ENCODE measurements at regions not wholly inside any gene's neighbourhood (a gene's known extent, or its start where the extent isn't known, plus 50 kb on each side); places are given as distances from the start of the nearest gene placed in this dataset.
A peak's percentile ranks its signal among the peaks of the same experiment; 100 is the strongest.
"Not testable (repeated sequence)": the region's sequence is repeated elsewhere in the genome, so short reads cannot be mapped to it uniquely, and the experiment has no call there.

- no peak for DNase-seq (ENCODE audit: low read depth, low spot score)
Observed at GRCh38 chr13:38002606-38003005, 133.0 kb upstream of the TRPC4 start.

- no peak for DNase-seq (ENCODE audit: low read depth, low spot score)
Observed at GRCh38 chr13:37997641-37998040, 128.1 kb upstream of the TRPC4 start.

- peak; percentile 42 for DNase-seq (ENCODE audit: low read depth, low spot score)
Observed at GRCh38 chr13:37995092-37995491, 125.5 kb upstream of the TRPC4 start.

- DNase-seq (ENCODE audit: low read depth, low spot score), result no peak
Observed at GRCh38 chr13:37986811-37987210, 117.2 kb upstream of the TRPC4 start.

GRCh38 chr13:37985281-37985680 is 115.7 kb upstream of the TRPC4 start:
- DNase-seq (ENCODE audit: low read depth, low spot score), result no peak

DNA sequence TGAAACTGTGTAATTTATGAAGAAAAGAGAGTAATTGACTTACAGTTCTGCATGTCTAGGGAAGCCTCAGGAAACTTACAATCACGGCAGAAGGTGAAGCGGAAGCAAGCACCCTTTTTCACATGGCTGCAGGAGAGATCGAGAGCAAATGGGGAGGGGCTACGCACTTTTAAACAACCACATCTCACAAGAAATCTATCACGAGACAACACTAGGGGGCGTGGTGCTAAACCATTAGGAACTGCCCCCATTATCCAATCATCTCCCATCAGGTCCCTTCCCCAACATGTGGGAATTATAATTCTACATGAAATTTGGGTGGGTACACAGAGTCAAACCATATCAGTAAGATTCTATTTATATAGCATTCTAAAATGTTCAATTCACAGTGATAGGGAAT is 114.8 kb upstream of the TRPC4 start:
- no peak for DNase-seq (ENCODE audit: low read depth, low spot score)

DNA sequence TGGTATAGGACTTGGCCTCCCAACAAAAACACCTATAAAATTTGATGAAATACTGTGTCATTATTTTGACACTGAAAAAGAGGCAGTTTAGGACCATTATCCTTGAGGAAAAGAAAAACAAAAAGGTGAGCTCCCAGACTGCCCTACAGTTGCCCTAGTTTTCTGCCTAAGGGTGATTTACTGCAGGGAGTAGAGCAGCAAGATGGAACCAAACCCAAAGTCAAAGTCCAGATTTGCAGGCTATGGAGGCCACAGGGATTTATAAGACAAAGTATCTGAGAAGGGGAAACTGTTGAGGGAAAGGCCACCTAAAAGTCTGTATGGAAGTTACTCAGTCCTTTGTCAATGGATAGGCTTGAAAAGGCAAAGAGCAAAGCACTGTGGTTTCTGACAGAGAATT is 112.4 kb upstream of the TRPC4 start:
- no peak for DNase-seq (ENCODE audit: low read depth, low spot score)

GRCh38 chr13:37978680-37979079 is 109.1 kb upstream of the TRPC4 start:
- no peak for DNase-seq (ENCODE audit: low read depth, low spot score)

DNA sequence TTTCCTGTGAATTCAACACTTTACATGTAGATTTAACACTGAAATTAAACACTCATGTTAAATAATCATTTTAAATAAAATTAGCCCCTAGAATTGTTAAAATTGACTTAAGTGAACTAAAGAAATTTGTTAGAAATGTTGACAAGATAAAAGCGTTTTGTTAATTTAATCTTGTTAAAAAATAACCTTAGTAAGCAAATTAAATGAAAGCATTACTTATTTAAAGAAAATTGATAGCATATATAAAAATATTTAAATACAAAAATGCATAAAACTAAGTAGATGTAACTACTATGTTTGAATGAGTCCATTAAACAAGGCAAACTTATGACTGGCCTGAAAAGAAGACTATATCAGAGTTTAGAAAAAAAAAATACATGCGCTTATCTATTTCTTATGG is 99.0 kb upstream of the TRPC4 start:
- no peak for DNase-seq (ENCODE audit: low read depth, low spot score)

- DNase-seq (ENCODE audit: low read depth, low spot score), result no peak
Observed at GRCh38 chr13:37966266-37966665, 96.7 kb upstream of the TRPC4 start.

GRCh38 chr13:37960427-37960826 is 90.9 kb upstream of the TRPC4 start:
- DNase-seq (ENCODE audit: low read depth, low spot score), result no peak

- DNase-seq (ENCODE audit: low read depth, low spot score), result no peak
Observed at GRCh38 chr13:37959284-37959683, 89.7 kb upstream of the TRPC4 start.

DNA sequence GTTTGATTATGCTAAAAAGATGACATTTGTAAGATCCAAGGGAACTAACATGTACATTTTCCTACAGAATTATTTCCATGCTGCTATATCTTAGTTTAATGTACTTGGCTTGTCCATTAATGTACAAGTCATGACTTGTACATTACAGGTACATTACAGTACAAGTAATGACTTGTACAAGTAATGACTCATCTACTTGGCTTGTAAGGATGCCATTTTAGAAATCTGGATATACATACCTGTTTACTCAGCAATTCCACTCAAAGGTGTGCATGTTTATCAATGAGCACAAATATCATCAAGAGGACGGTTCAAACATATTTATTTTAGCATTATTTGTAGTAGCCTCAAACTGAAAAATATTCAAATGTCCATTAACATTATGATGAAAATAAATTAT is 87.0 kb upstream of the TRPC4 start:
- DNase-seq (ENCODE audit: low read depth, low spot score), result no peak

DNA sequence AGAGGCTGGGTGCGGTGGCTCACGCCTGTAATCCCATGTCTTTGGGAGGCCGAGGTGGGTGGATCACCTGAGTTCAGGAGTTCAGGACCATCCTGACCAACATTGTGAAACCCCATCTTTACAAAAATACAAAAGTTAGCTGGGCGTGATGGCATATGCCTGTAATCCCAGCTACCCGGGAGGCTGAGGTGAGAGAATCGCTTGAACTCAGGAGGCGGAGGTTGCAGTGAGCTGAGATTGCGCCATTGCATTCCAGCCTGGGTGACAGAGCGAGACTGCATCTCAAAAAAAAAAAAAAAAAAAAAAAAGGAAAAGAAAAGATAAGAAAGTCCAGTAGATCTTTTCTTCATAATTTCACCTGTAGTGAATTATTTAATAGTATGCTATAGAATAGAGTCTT is 85.0 kb upstream of the TRPC4 start:
- not testable (repeated sequence) for DNase-seq (ENCODE audit: low read depth, low spot score)

GRCh38 chr13:37954191-37954590 is 84.6 kb upstream of the TRPC4 start:
- DNase-seq (ENCODE audit: low read depth, low spot score), result no peak

GRCh38 chr13:37953696-37954095 is 84.1 kb upstream of the TRPC4 start:
- no peak for DNase-seq (ENCODE audit: low read depth, low spot score)

DNA sequence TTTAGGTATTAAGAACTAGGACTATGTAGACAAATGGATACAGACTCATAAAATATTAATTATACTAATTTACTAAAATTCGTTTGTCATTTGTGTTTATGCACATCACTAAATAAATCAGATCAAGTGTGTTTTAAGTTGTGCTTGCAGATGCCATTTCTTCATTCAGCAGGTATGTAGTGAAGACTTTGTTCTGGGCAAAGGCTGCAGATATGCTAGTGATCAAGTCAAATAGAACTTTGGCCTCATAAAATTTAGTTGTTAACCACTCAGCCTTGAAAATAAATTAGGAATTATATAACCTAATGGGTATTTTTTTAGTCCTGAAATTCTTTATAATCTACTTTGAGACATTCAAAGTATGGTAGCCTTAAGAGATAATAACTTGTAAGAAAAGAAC is 80.4 kb upstream of the TRPC4 start:
- DNase-seq (ENCODE audit: low read depth, low spot score), result no peak

- no peak for DNase-seq (ENCODE audit: low read depth, low spot score)
Observed at GRCh38 chr13:37947419-37948140, 78.0 kb upstream of the TRPC4 start.

DNA sequence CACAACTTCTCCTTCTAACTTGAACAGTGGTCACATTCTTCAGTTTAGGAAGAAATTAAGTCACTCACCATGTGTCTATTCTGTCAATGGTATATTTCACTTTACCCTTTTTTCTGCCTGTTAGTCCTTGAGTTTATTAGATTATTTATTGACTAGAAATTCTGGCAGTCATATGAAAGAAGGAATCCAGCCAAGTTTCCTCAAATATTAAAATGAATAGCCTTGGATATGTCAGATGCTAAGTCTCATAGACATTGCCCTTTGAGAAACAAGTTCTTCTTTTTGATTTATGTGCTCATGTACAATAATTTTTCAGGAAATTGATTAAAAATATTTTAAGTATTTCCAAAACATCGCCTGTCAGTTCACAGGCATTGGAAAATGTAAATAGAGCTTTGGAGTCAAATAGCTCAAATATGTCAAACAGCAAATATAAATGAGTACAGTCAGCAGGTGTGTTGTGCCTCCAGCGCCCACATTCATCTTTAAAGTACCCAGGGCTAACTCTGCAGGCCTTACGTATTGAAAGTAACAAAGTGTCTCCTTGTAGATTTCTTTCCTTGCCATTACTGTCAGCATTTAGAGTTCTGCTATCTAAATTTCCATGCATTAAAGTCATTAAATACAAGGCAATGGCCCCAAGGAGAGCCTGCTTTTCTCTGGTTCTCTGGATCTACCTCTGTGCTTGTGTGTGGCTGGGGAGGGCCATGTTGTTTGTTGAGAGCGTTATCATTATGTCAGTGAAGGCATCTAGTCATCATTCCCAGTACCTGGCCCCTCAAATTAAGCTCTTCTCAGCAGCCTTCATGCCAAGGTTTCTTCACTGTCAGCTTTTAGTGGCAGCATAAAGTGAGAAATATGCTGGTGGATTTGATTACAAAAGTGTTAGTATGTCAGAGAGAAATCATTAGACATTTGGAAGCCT is 76.3 kb upstream of the TRPC4 start:
- no peak for DNase-seq (ENCODE audit: low read depth, low spot score)

DNA sequence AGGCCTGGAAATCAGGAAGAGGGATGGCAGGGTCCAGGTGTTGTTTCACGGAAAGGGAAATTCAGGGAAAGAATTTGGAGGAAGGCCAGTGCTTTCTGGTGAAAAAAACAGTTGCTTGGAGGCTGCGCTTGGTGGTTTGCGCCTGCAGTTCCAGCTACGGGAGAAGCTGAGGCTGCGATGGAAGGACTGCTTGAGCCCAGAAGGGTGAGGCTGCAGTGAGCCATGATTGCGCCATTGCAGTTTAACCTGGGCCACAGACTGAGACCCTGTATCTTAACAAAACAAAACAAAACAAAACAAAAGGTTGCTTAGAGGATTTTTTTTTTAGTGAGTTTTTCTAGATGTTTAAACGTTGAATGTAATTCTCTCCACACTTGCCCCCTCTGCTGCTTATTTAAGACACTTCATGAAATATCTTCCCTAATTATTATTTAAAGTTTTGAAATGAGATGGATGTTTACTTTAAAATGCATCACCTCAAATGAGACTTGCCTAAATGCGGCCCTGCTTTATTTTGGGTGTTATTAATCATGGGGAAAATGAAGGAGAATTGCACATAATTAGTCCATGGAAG is 75.4 kb upstream of the TRPC4 start:
- DNase-seq (ENCODE audit: low read depth, low spot score), result no peak

DNA sequence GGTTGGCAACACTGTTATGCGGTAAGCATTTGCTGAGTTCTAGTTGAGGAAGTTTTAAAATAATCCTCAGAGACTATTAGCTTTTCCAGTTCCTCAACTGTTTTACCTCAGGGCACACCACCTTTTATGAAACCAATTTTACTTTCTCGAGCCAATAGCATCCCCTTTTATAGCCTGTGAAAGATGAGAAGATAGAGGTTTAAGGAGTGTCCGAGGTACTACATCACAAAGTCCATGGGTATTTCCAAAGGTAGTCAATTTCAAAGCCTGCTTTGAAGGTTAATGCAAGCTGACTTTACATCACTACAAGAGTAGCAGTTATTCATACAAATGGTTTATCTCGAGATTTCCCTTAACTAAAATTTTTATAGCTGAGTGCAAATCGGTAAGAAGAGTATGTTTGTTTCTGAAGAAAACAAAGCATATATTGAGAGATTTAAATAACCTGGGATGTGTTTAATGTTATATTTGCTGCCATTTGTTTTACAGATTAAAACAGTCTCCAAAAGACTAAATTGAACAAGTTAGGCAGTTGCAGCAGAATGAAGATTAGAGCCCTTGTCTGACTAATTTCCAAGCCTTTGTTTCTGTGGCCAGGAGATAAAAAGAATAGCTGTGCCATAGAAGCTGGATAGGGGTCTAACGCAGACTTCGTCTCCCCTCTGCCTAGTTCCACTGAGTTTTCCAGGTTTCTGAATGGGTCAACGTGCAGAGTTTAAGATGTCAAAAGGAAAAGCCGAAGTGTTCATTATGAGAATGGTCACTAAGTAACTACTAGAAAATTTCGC is 74.7 kb upstream of the TRPC4 start:
- no peak for DNase-seq (ENCODE audit: low read depth, low spot score)

DNA sequence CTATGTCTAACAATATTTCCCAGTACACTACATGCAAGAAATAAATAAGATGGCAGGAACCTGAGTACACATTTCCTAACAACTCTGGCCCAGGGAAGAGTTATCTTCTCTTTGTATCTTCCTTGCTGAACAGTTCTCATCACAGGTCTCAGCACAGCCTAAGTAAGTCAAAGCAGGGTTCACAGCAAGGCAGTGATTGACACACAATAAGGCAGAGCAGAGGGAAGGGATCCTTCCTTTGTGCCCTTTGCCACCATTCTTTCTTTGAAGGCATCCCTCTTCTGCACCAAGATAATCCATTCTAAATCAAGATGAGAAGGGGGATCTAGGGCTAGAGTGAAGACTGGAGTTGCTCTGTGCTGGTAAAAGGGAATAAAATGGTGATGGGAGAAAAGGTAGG is 73.4 kb upstream of the TRPC4 start:
- no peak for DNase-seq (ENCODE audit: low read depth, low spot score)
